ENCODE measurements at regions not wholly inside any gene's neighbourhood (a gene's known extent, or its start where the extent isn't known, plus 50 kb on each side); places are given as distances from the start of the nearest gene placed in this dataset.
A peak's percentile ranks its signal among the peaks of the same experiment; 100 is the strongest.

GRCh38 chr1:72946903-72947499, 664.7 kb upstream of the NEGR1 start:
- no peak overlapping the region for H3K27ac ChIP-seq (ENCODE audit: poor library complexity, severe bottlenecking)
- ATAC-seq (ENCODE audit: low read depth) (no peak), DNase-seq (ENCODE audit: low spot score) (no peak)
- no peak for TF ChIP-seq CTCF (IDR thresholded peaks at IDR 0.05; ENCODE audit: poor library complexity, severe bottlenecking)
- H3K9me3 ChIP-seq (ENCODE audit: severe bottlenecking) = no peaks in the 10 kb centered on the region
- no peaks in the 10 kb centered on the region for H3K4me1 ChIP-seq (ENCODE audit: insufficient read depth, poor library complexity, severe bottlenecking)
- H3K4me3 ChIP-seq (ENCODE audit: severe bottlenecking) = no peak overlapping the region
- no peaks in the 10 kb centered on the region for H3K36me3 ChIP-seq (ENCODE audit: low read depth)
- no peaks in the 10 kb centered on the region for H3K27me3 ChIP-seq (ENCODE audit: insufficient read depth, poor library complexity, severe bottlenecking)

GRCh38 chr1:72942008-72942407, 659.7 kb upstream of the NEGR1 start:
- H3K9me3 ChIP-seq (ENCODE audit: severe bottlenecking) = no peaks in the 10 kb centered on the region
- H3K4me3 ChIP-seq (ENCODE audit: severe bottlenecking) = no peak overlapping the region
- no peak for DNase-seq (ENCODE audit: low spot score)
- H3K27me3 ChIP-seq (ENCODE audit: insufficient read depth, poor library complexity, severe bottlenecking) = no peaks in the 10 kb centered on the region
- H3K27ac ChIP-seq (ENCODE audit: poor library complexity, severe bottlenecking) = no peak overlapping the region
- TF ChIP-seq CTCF (IDR thresholded peaks at IDR 0.05; ENCODE audit: poor library complexity, severe bottlenecking) = no peak
- no peaks in the 10 kb centered on the region for H3K36me3 ChIP-seq (ENCODE audit: low read depth)
- no peak for ATAC-seq (ENCODE audit: low read depth)
- H3K4me1 ChIP-seq (ENCODE audit: insufficient read depth, poor library complexity, severe bottlenecking) = peaks cover 19% of the 10 kb centered on the region

- ATAC-seq (ENCODE audit: low read depth) (no peak), DNase-seq (ENCODE audit: low spot score) (no peak)
- no peaks in the 10 kb centered on the region for H3K27me3 ChIP-seq (ENCODE audit: insufficient read depth, poor library complexity, severe bottlenecking)
- peaks cover 39% of the 10 kb centered on the region for H3K4me1 ChIP-seq (ENCODE audit: insufficient read depth, poor library complexity, severe bottlenecking)
- no peaks in the 10 kb centered on the region for H3K9me3 ChIP-seq (ENCODE audit: severe bottlenecking)
- H3K27ac ChIP-seq (ENCODE audit: poor library complexity, severe bottlenecking) = no peak overlapping the region
- no peak overlapping the region for H3K4me3 ChIP-seq (ENCODE audit: severe bottlenecking)
- TF ChIP-seq CTCF (IDR thresholded peaks at IDR 0.05; ENCODE audit: poor library complexity, severe bottlenecking) = no peak
- no peaks in the 10 kb centered on the region for H3K36me3 ChIP-seq (ENCODE audit: low read depth)
Observed at GRCh38 chr1:72938408-72938807, 656.1 kb upstream of the NEGR1 start.

GRCh38 chr1:72937905-72938304, 655.6 kb upstream of the NEGR1 start:
- no peak overlapping the region for H3K4me3 ChIP-seq (ENCODE audit: severe bottlenecking)
- TF ChIP-seq CTCF (IDR thresholded peaks at IDR 0.05; ENCODE audit: poor library complexity, severe bottlenecking) = no peak
- H3K36me3 ChIP-seq (ENCODE audit: low read depth) = no peaks in the 10 kb centered on the region
- H3K27me3 ChIP-seq (ENCODE audit: insufficient read depth, poor library complexity, severe bottlenecking) = no peaks in the 10 kb centered on the region
- peaks cover 39% of the 10 kb centered on the region for H3K4me1 ChIP-seq (ENCODE audit: insufficient read depth, poor library complexity, severe bottlenecking)
- DNase-seq (ENCODE audit: low spot score) (no peak), ATAC-seq (ENCODE audit: low read depth) (no peak)
- H3K9me3 ChIP-seq (ENCODE audit: severe bottlenecking) = no peaks in the 10 kb centered on the region
- H3K27ac ChIP-seq (ENCODE audit: poor library complexity, severe bottlenecking) = no peak overlapping the region

- TF ChIP-seq CTCF (IDR thresholded peaks at IDR 0.05; ENCODE audit: poor library complexity, severe bottlenecking) = no peak
- no peak overlapping the region for H3K4me3 ChIP-seq (ENCODE audit: severe bottlenecking)
- no peaks in the 10 kb centered on the region for H3K9me3 ChIP-seq (ENCODE audit: severe bottlenecking)
- DNase-seq (ENCODE audit: low spot score) = no peak
- peak overlapping the region; percentile 70 for H3K27ac ChIP-seq (ENCODE audit: poor library complexity, severe bottlenecking)
- H3K4me1 ChIP-seq (ENCODE audit: insufficient read depth, poor library complexity, severe bottlenecking) = peaks cover 39% of the 10 kb centered on the region
- H3K36me3 ChIP-seq (ENCODE audit: low read depth) = no peaks in the 10 kb centered on the region
- no peak; the same call in 2 of the 3 replicates for ATAC-seq (ENCODE audit: low read depth)
- no peaks in the 10 kb centered on the region for H3K27me3 ChIP-seq (ENCODE audit: insufficient read depth, poor library complexity, severe bottlenecking)
Observed at GRCh38 chr1:72936942-72937341, 654.6 kb upstream of the NEGR1 start.

Data from RWPE2 (cell line).